OCI-LY7 (cell line): ENCODE measurements at regions not wholly inside any gene's neighbourhood (a gene's known extent, or its start where the extent isn't known, plus 50 kb on each side); places are given as distances from the start of the nearest gene placed in this dataset.

Experiments used
- BruUV-seq: library from RNA; stranded (reverse); fragments of 400-500 nt; replicated peaks from 2 replicates; lab custom pipeline; 2021; lab: Mats Ljungman, UMichigan
- CTCF ChIA-PET: fragments of 300-600 bp; sonication (Branson Sonifier 250); formaldehyde crosslinking; loops from one replicate; lab custom pipeline; 2022; ENCODE audit warnings: antibody characterized with exemption; ENCODE audit not compliant: unreplicated experiment; lab: Charles Lee
- POLR2A ChIA-PET: fragments of 300-600 bp; sonication (Branson Sonifier 250); formaldehyde crosslinking; loops from one replicate; lab custom pipeline; 2022; ENCODE audit warnings: antibody characterized with exemption; lab: Charles Lee
- DNase-seq: peaks from one replicate; pipeline ENCODE4 v3.0.0-alpha.2; 2015; ENCODE audit warnings: low spot score
- H2AFZ ChIP-seq: fragments of 200-600 bp; sonication (generic), shearing (Covaris generic); 2 replicates; pipeline ENCODE4 v1.6.1; 2014; ENCODE audit warnings: mild to moderate bottlenecking, antibody characterized with exemption, low read length, moderate library complexity
- H3K27ac ChIP-seq: fragments of 200-600 bp; sonication (generic); 2 replicates; pipeline ENCODE4 v1.5.1; 2014; ENCODE audit warnings: mixed run types, low read depth, mild to moderate bottlenecking, moderate library complexity, low read length, inconsistent platforms; ENCODE audit not compliant: poor library complexity, severe bottlenecking
- H3K36me3 ChIP-seq: fragments of 200-600 bp; sonication (generic); 2 replicates; pipeline ENCODE4 v1.6.1; 2014; ENCODE audit warnings: mild to moderate bottlenecking, antibody characterized with exemption, low read length, moderate library complexity, mixed read lengths; ENCODE audit not compliant: insufficient read depth
- H3K4me1 ChIP-seq: fragments of 200-600 bp; sonication (generic); 2 replicates; pipeline ENCODE4 v1.5.1; 2014; ENCODE audit warnings: mild to moderate bottlenecking, low read length; ENCODE audit not compliant: insufficient read depth, poor library complexity, severe bottlenecking
- H3K4me2 ChIP-seq: fragments of 200-600 bp; sonication (generic); 2 replicates; pipeline ENCODE4 v1.6.1; 2014; ENCODE audit warnings: mild to moderate bottlenecking, low read length
- H3K4me3 ChIP-seq: fragments of 200-600 bp; sonication (generic); 2 replicates; pipeline ENCODE4 v1.5.1; 2014; ENCODE audit warnings: mild to moderate bottlenecking, low read depth, low read length; ENCODE audit not compliant: poor library complexity, severe bottlenecking
- H3K79me2 ChIP-seq: fragments of 200-600 bp; sonication (generic); 2 replicates; pipeline ENCODE4 v1.6.1; 2016; ENCODE audit warnings: low read depth, mild to moderate bottlenecking, low read length, moderate library complexity, mixed read lengths; ENCODE audit not compliant: insufficient read depth
- H3K9me2 ChIP-seq: fragments of 200-600 bp; sonication (generic); 2 replicates; pipeline ENCODE4 v1.6.1; 2016; ENCODE audit warnings: mild to moderate bottlenecking, low read length, mixed read lengths; ENCODE audit not compliant: insufficient read depth
- H3K9me3 ChIP-seq: fragments of 200-600 bp; sonication (generic); 2 replicates; pipeline ENCODE4 v1.6.1; 2014; ENCODE audit warnings: mild to moderate bottlenecking, mixed run types, low read length, mixed read lengths
- H4K20me1 ChIP-seq: fragments of 200-600 bp; sonication (generic); 2 replicates; pipeline ENCODE4 v1.6.1; 2014; ENCODE audit warnings: mild to moderate bottlenecking, antibody characterized with exemption, low read length, moderate library complexity, mixed read lengths; ENCODE audit not compliant: insufficient read depth
- EZH2phosphoT487 ChIP-seq: fragments of 200-600 bp; sonication (generic); IDR thresholded peaks from 2 replicates; pipeline ENCODE4 v1.6.1; 2018; ENCODE audit warnings: low read depth, borderline replicate concordance, mild to moderate bottlenecking, mixed run types, antibody characterized with exemption, low read length, moderate library complexity, mixed read lengths
- intact Hi-C: fragments of 100-400 bp; cut with micrococcal nuclease; formaldehyde crosslinking; loops from one replicate; pipeline ENCODE4 v1.10.0; 2022; ENCODE audit not compliant: unreplicated experiment
- TF ChIP-seq, protein P1 (sequence below): fragments of 200-600 bp; sonication (generic); conservative IDR thresholded peaks from 2 replicates; pipeline ENCODE4 v1.5.1; 2014; ENCODE audit warnings: mild to moderate bottlenecking, antibody characterized with exemption, low read length, moderate library complexity, mixed read lengths

DNA sequence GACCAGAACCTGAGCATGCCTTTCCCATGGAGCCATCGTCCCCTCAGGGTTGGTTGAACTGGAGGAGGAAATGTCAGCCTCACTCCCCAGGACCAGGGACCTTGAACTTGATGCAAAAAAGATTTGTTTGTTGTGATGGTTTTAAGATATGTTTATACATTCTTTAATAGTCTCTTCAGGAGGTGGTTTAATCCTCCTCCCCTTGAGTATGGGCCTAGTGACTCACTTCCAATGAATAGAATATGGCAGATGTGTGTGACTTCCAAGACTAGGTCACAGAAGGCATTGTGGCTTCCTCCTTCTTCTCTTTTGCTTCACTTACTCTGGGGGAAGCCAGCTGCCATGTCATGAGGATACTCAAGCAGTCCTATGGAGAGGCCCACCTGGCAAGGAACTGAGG, 81.7 kb upstream of the WNT4 start:
- H3K4me3 ChIP-seq, result no peak overlapping the region
- no peaks in the 10 kb centered on the region for H4K20me1 ChIP-seq
- POLR2A ChIA-PET, result no interaction called here
- DNase-seq, result no peak
- H3K79me2 ChIP-seq, result no peaks in the 10 kb centered on the region
- no peaks in the 10 kb centered on the region for H3K4me1 ChIP-seq
- H3K4me2 ChIP-seq, result no peak overlapping the region
- CTCF ChIA-PET, result no interaction called here
- H3K36me3 ChIP-seq, result no peaks in the 10 kb centered on the region
- no peaks in the 10 kb centered on the region for H3K9me2 ChIP-seq
- no peaks in the 10 kb centered on the region for H3K9me3 ChIP-seq
- no TSS peak for BruUV-seq
- H3K27ac ChIP-seq, result no peak overlapping the region
- intact Hi-C loops, result no loop called here
- H2AFZ ChIP-seq, result no peak overlapping the region
- TF ChIP-seq EZH2phosphoT487, result no peak
- TF ChIP-seq, protein P1, sequence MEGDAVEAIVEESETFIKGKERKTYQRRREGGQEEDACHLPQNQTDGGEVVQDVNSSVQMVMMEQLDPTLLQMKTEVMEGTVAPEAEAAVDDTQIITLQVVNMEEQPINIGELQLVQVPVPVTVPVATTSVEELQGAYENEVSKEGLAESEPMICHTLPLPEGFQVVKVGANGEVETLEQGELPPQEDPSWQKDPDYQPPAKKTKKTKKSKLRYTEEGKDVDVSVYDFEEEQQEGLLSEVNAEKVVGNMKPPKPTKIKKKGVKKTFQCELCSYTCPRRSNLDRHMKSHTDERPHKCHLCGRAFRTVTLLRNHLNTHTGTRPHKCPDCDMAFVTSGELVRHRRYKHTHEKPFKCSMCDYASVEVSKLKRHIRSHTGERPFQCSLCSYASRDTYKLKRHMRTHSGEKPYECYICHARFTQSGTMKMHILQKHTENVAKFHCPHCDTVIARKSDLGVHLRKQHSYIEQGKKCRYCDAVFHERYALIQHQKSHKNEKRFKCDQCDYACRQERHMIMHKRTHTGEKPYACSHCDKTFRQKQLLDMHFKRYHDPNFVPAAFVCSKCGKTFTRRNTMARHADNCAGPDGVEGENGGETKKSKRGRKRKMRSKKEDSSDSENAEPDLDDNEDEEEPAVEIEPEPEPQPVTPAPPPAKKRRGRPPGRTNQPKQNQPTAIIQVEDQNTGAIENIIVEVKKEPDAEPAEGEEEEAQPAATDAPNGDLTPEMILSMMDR, result no peak

- ChIA-PET CTCF (no interaction called here), POLR2A (no interaction called here)
- Histone ChIP-seq H3K4me2 (no peak overlapping the region), H3K9me3 (no peaks in the 10 kb centered on the region), H3K79me2 (no peaks in the 10 kb centered on the region), H3K4me1 (no peaks in the 10 kb centered on the region), H3K9me2 (no peaks in the 10 kb centered on the region), H2AFZ (no peak overlapping the region), H3K4me3 (no peak overlapping the region), H4K20me1 (no peaks in the 10 kb centered on the region), H3K27ac (no peak overlapping the region), H3K36me3 (no peaks in the 10 kb centered on the region)
- no TSS peak for BruUV-seq
- DNase-seq, result no peak
- intact Hi-C loops, result no loop called here
- TF ChIP-seq, protein P1, result no peak
- no peak for TF ChIP-seq EZH2phosphoT487
Measured at GRCh38 chr1:22225858-22226589, 83.1 kb upstream of the WNT4 start.

DNA sequence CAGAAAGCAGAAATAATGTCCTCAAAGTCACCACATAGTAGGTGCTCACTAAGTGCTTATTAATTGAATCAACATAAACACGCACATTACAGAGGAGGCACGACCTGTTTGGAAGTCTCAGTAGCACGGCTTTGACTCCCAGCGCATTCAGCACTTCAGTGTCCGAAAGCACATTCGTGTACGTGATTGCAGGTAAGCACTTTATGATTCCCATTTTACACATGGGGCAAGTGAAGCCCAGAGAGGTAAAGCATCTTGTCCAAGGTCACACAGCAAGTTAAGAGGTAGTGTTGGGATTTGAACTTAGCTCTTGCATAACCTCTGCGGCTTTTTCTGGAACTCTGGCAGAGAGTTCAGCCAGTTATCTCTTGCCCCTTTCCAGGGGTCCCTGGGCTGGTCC, 85.2 kb upstream of the WNT4 start:
- Histone ChIP-seq H4K20me1 (no peaks in the 10 kb centered on the region), H3K36me3 (no peaks in the 10 kb centered on the region), H3K4me3 (no peak overlapping the region), H3K9me3 (no peaks in the 10 kb centered on the region), H3K9me2 (no peaks in the 10 kb centered on the region), H3K4me2 (no peak overlapping the region), H3K79me2 (no peaks in the 10 kb centered on the region), H2AFZ (no peak overlapping the region), H3K27ac (no peak overlapping the region), H3K4me1 (no peaks in the 10 kb centered on the region)
- no TSS peak for BruUV-seq
- ChIA-PET POLR2A (no interaction called here), CTCF (no interaction called here)
- no peak for TF ChIP-seq EZH2phosphoT487
- TF ChIP-seq, protein P1, result no peak
- intact Hi-C loops, result no loop called here
- DNase-seq, result no peak
